Neural progenitor cell (in vitro differentiated cells): ENCODE measurements at regions not wholly inside any gene's neighbourhood (a gene's known extent, or its start where the extent isn't known, plus 50 kb on each side); places are given as distances from the start of the nearest gene placed in this dataset.

Source experiments
- DNase-seq: peaks from one replicate; pipeline ENCODE4 v3.0.0-alpha.2; 2016; ENCODE audit warnings: low spot score
- H2AFZ ChIP-seq: fragments of 200-600 bp; sonication (generic); replicated peaks from 2 replicates; pipeline ENCODE4 v1.6.1; 2016; ENCODE audit warnings: antibody characterized with exemption
- H3F3A ChIP-seq: fragments of 200-600 bp; sonication (generic); 2 replicates; pipeline ENCODE4 v1.6.1; 2016; ENCODE audit warnings: antibody characterized with exemption, low read depth
- H3K27ac ChIP-seq: fragments of 200-600 bp; sonication (generic); 2 replicates; pipeline ENCODE4 v1.5.1; 2016; ENCODE audit warnings: mild to moderate bottlenecking
- H3K27me3 ChIP-seq: fragments of 200-600 bp; sonication (generic); 2 replicates; pipeline ENCODE4 v1.6.1; 2016; ENCODE audit warnings: mild to moderate bottlenecking, moderate library complexity
- H3K36me3 ChIP-seq: fragments of 200-600 bp; sonication (generic); 2 replicates; pipeline ENCODE4 v1.5.1; 2016
- H3K4me1 ChIP-seq: fragments of 200-600 bp; sonication (generic); 2 replicates; pipeline ENCODE4 v1.6.1; 2016; ENCODE audit warnings: mixed run types
- H3K4me2 ChIP-seq: fragments of 200-600 bp; sonication (generic); 2 replicates; pipeline ENCODE4 v1.6.1; 2016
- H3K4me3 ChIP-seq: fragments of 200-600 bp; sonication (generic); 2 replicates; pipeline ENCODE4 v1.5.1; 2016
- H3K79me2 ChIP-seq: fragments of 200-600 bp; sonication (generic); 2 replicates; pipeline ENCODE4 v1.6.1; 2016; ENCODE audit warnings: low read depth
- H3K9ac ChIP-seq: fragments of 200-600 bp; sonication (generic); 2 replicates; pipeline ENCODE4 v1.6.1; 2016
- H3K9me3 ChIP-seq: fragments of 200-600 bp; sonication (generic); 2 replicates; pipeline ENCODE4 v1.5.1; 2016; ENCODE audit warnings: low read depth
- H4K20me1 ChIP-seq: fragments of 200-600 bp; sonication (generic); 2 replicates; pipeline ENCODE4 v1.6.1; 2016; ENCODE audit warnings: low read depth
- H3K27ac Mint-ChIP-seq: 3 replicates; pipeline ENCODE4 v1.8.0; 2021; ENCODE audit warnings: mixed read lengths
- H3K27me3 Mint-ChIP-seq: 2 replicates; pipeline ENCODE4 v1.8.0; 2022; ENCODE audit warnings: low read depth, mild to moderate bottlenecking, inconsistent platforms, moderate library complexity, mixed read lengths; ENCODE audit not compliant: insufficient read depth
- H3K36me3 Mint-ChIP-seq: 3 replicates; pipeline ENCODE4 v1.8.0; 2021; ENCODE audit warnings: mixed read lengths
- H3K4me1 Mint-ChIP-seq: 3 replicates; pipeline ENCODE4 v1.8.0; 2021; ENCODE audit warnings: mixed read lengths
- H3K4me3 Mint-ChIP-seq: 3 replicates; pipeline ENCODE4 v1.8.0; 2021; ENCODE audit warnings: mild to moderate bottlenecking, moderate library complexity, mixed read lengths
- H3K9me3 Mint-ChIP-seq: 3 replicates; pipeline ENCODE4 v1.8.0; 2020; ENCODE audit warnings: mixed read lengths
- EZH2 ChIP-seq: fragments of 200-600 bp; sonication (generic); IDR thresholded peaks from 2 replicates; pipeline ENCODE4 v1.6.1; 2017; ENCODE audit warnings: antibody characterized with exemption, mild to moderate bottlenecking, moderate library complexity
- EZH2phosphoT487 ChIP-seq: fragments of 200-600 bp; sonication (generic); IDR thresholded peaks from 2 replicates; pipeline ENCODE4 v1.6.1; 2017; ENCODE audit warnings: antibody characterized with exemption
- TF ChIP-seq, protein P1 (sequence below): fragments of 200-600 bp; sonication (generic); IDR thresholded peaks from 2 replicates; pipeline ENCODE4 v1.5.1; 2017; ENCODE audit warnings: antibody characterized with exemption, mild to moderate bottlenecking

GRCh38 chr3:115281697-115282675 is 134.9 kb upstream of the ZBTB20 start:
- no peaks in the 10 kb centered on the region for H3K36me3 ChIP-seq
- no peak for DNase-seq
- no peak overlapping the region for H2AFZ ChIP-seq
- H3K4me1 ChIP-seq: no peaks in the 10 kb centered on the region
- no peak overlapping the region for H3K4me2 ChIP-seq
- Mint-ChIP-seq H3K27ac (no peak overlapping the region), H3K4me1 (peaks cover 2% of the 10 kb centered on the region), H3K27me3 (peaks cover 5% of the 10 kb centered on the region), H3K4me3 (no peak overlapping the region), H3K36me3 (no peaks in the 10 kb centered on the region), H3K9me3 (no peaks in the 10 kb centered on the region)
- H3F3A ChIP-seq: no peaks in the 10 kb centered on the region
- no peaks in the 10 kb centered on the region for H3K9me3 ChIP-seq
- H3K9ac ChIP-seq: no peak overlapping the region
- H3K79me2 ChIP-seq: no peaks in the 10 kb centered on the region
- no peaks in the 10 kb centered on the region for H4K20me1 ChIP-seq
- no peak for TF ChIP-seq EZH2phosphoT487
- TF ChIP-seq EZH2: no peak
- TF ChIP-seq, protein P1, sequence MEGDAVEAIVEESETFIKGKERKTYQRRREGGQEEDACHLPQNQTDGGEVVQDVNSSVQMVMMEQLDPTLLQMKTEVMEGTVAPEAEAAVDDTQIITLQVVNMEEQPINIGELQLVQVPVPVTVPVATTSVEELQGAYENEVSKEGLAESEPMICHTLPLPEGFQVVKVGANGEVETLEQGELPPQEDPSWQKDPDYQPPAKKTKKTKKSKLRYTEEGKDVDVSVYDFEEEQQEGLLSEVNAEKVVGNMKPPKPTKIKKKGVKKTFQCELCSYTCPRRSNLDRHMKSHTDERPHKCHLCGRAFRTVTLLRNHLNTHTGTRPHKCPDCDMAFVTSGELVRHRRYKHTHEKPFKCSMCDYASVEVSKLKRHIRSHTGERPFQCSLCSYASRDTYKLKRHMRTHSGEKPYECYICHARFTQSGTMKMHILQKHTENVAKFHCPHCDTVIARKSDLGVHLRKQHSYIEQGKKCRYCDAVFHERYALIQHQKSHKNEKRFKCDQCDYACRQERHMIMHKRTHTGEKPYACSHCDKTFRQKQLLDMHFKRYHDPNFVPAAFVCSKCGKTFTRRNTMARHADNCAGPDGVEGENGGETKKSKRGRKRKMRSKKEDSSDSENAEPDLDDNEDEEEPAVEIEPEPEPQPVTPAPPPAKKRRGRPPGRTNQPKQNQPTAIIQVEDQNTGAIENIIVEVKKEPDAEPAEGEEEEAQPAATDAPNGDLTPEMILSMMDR: no peak
- H3K4me3 ChIP-seq: no peak overlapping the region
- no peak overlapping the region for H3K27ac ChIP-seq
- H3K27me3 ChIP-seq: no peaks in the 10 kb centered on the region

DNA sequence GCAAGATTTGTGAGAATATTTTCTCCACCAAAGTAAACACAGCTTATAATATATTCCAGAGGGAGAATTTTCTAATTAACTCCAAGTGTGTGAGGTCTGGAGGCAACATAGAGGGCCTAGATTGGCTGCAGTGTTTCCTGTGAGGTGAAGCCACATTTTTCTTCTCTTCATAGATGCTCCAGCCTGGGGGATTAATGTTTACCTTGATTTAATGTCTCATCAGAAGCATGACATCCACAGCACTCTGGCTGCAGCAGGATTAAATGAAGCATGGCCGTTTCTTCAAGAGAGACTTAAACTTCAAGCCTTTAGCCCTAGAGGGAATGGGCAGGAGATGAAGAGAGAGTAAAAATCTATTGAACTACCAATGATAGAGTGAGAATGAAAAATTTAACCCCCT is 137.9 kb upstream of the ZBTB20 start:
- no peaks in the 10 kb centered on the region for H3K79me2 ChIP-seq
- no peaks in the 10 kb centered on the region for H3F3A ChIP-seq
- Mint-ChIP-seq H3K4me1 (peaks cover 2% of the 10 kb centered on the region), H3K27me3 (peaks cover 3% of the 10 kb centered on the region), H3K36me3 (no peaks in the 10 kb centered on the region), H3K4me3 (no peak overlapping the region), H3K9me3 (no peaks in the 10 kb centered on the region), H3K27ac (no peak overlapping the region)
- TF ChIP-seq EZH2phosphoT487 (no peak), EZH2 (no peak)
- TF ChIP-seq, protein P1: no peak
- H3K27ac ChIP-seq: no peak overlapping the region
- H3K9ac ChIP-seq: no peak overlapping the region
- no peaks in the 10 kb centered on the region for H4K20me1 ChIP-seq
- no peaks in the 10 kb centered on the region for H3K36me3 ChIP-seq
- H3K4me3 ChIP-seq: no peak overlapping the region
- no peak overlapping the region for H3K4me2 ChIP-seq
- no peak for DNase-seq
- H2AFZ ChIP-seq: no peak overlapping the region
- no peaks in the 10 kb centered on the region for H3K9me3 ChIP-seq
- H3K27me3 ChIP-seq: no peaks in the 10 kb centered on the region
- no peaks in the 10 kb centered on the region for H3K4me1 ChIP-seq

GRCh38 chr3:115286529-115287197 is 139.6 kb upstream of the ZBTB20 start:
- Histone ChIP-seq H3F3A (no peaks in the 10 kb centered on the region), H3K4me1 (no peaks in the 10 kb centered on the region), H4K20me1 (no peaks in the 10 kb centered on the region), H3K4me3 (no peak overlapping the region), H2AFZ (no peak overlapping the region), H3K27ac (no peak overlapping the region), H3K27me3 (no peaks in the 10 kb centered on the region), H3K9me3 (no peaks in the 10 kb centered on the region), H3K4me2 (no peak overlapping the region), H3K36me3 (no peaks in the 10 kb centered on the region), H3K9ac (no peak overlapping the region), H3K79me2 (no peaks in the 10 kb centered on the region)
- no peak for DNase-seq
- Mint-ChIP-seq H3K4me3 (no peak overlapping the region), H3K27me3 (peaks cover 3% of the 10 kb centered on the region), H3K27ac (no peak overlapping the region), H3K36me3 (no peaks in the 10 kb centered on the region), H3K9me3 (no peaks in the 10 kb centered on the region), H3K4me1 (peaks cover 2% of the 10 kb centered on the region)
- TF ChIP-seq EZH2: no peak
- TF ChIP-seq, protein P1: no peak
- no peak for TF ChIP-seq EZH2phosphoT487
